Neural cell (in vitro differentiated cells): ENCODE measurements at regions not wholly inside any gene's neighbourhood (a gene's known extent, or its start where the extent isn't known, plus 50 kb on each side); places are given as distances from the start of the nearest gene placed in this dataset.

Experiments
- CTCF ChIP-seq: fragments of 450-650 bp; IDR thresholded peaks from 2 replicates; pipeline ENCODE4 v1.5.1; 2014; ENCODE audit warnings: antibody characterized with exemption, mild to moderate bottlenecking, moderate library complexity; ENCODE audit not compliant: poor library complexity, severe bottlenecking
- EP300 ChIP-seq: fragments of 450-650 bp; conservative IDR thresholded peaks from 2 replicates; pipeline ENCODE4 v1.6.1; 2014; ENCODE audit warnings: antibody characterized with exemption, mild to moderate bottlenecking, moderate library complexity; ENCODE audit not compliant: poor library complexity, severe bottlenecking
- POLR2AphosphoS5 ChIP-seq: IDR thresholded peaks from 2 replicates; pipeline ENCODE4 v1.6.1; 2012

GRCh38 chr3:106687905-106688304, 689.3 kb upstream of the CCDC54 start:
- TF ChIP-seq CTCF = no peak
- TF ChIP-seq EP300 = no peak
- TF ChIP-seq POLR2AphosphoS5 = no peak
